ENCODE measurements at regions not wholly inside any gene's neighbourhood (a gene's known extent, or its start where the extent isn't known, plus 50 kb on each side); places are given as distances from the start of the nearest gene placed in this dataset.

- no peak for DNase-seq
These were observed 438.9 kb downstream of the KCNJ2 start for GRCh38 chr17:70608193-70608592.

GRCh38 chr17:70608957-70609356 lies 439.6 kb downstream of the KCNJ2 start:
- no peak for DNase-seq

GRCh38 chr17:70609566-70609965 lies 440.2 kb downstream of the KCNJ2 start:
- DNase-seq, result no peak

GRCh38 chr17:70610161-70610560 lies 440.8 kb downstream of the KCNJ2 start:
- no peak for DNase-seq

GRCh38 chr17:70613681-70614080 lies 444.3 kb downstream of the KCNJ2 start:
- DNase-seq, result no peak

- no peak for DNase-seq
These were observed 446.5 kb downstream of the KCNJ2 start for GRCh38 chr17:70615831-70616230.

GRCh38 chr17:70618641-70619040 lies 449.3 kb downstream of the KCNJ2 start:
- no peak for DNase-seq

GRCh38 chr17:70621566-70621965 lies 452.2 kb downstream of the KCNJ2 start:
- no peak for DNase-seq

- DNase-seq, result no peak
These were observed 453.3 kb downstream of the KCNJ2 start for GRCh38 chr17:70622368-70623260.

- DNase-seq, result no peak
These were observed 454.9 kb downstream of the KCNJ2 start for GRCh38 chr17:70624211-70624610.

- no peak for DNase-seq
These were observed 460.6 kb downstream of the KCNJ2 start for GRCh38 chr17:70629902-70630301.

- no peak for DNase-seq
These were observed 467.3 kb downstream of the KCNJ2 start for GRCh38 chr17:70636517-70637133.

GRCh38 chr17:70642059-70642458 lies 472.7 kb downstream of the KCNJ2 start:
- DNase-seq, result no peak

- no peak for DNase-seq
These were observed 474.8 kb downstream of the KCNJ2 start for GRCh38 chr17:70644096-70644495.

GRCh38 chr17:70646673-70647072 lies 477.3 kb downstream of the KCNJ2 start:
- DNase-seq, result no peak

- DNase-seq, result no peak
These were observed 478.8 kb downstream of the KCNJ2 start for GRCh38 chr17:70648166-70648565.

GRCh38 chr17:70653850-70654249 lies 484.5 kb downstream of the KCNJ2 start:
- no peak for DNase-seq

GRCh38 chr17:70654706-70655105 lies 485.4 kb downstream of the KCNJ2 start:
- DNase-seq, result no peak

GRCh38 chr17:70655176-70655958 lies 486.0 kb downstream of the KCNJ2 start:
- DNase-seq, result no peak

GRCh38 chr17:70658317-70658716 lies 489.0 kb downstream of the KCNJ2 start:
- DNase-seq, result no peak

- DNase-seq, result no peak
These were observed 489.5 kb downstream of the KCNJ2 start for GRCh38 chr17:70658840-70659239.

GRCh38 chr17:70661342-70662222 lies 492.2 kb downstream of the KCNJ2 start:
- no peak for DNase-seq

All from NCI-H1048 (cell line).